Tibial artery (tissue), 4 donors: ENCODE measurements at regions not wholly inside any gene's neighbourhood (a gene's known extent, or its start where the extent isn't known, plus 50 kb on each side); places are given as distances from the start of the nearest gene placed in this dataset.

Experiments
- DNase-seq, 2 donors: peaks; one replicate each; pipeline ENCODE4 v3.0.0-alpha.2; 2019
- H3K27ac ChIP-seq, 2 donors: fragments of 200-600 bp; sonication (generic) in 1 of 2; 1 replicate in 1 of 2; 2 replicates in 1 of 2; pipeline ENCODE4 v1.5.1; 2018 to 2019; ENCODE audit warnings: mild to moderate bottlenecking in 1 of 2
- H3K27me3 ChIP-seq, 2 donors: fragments of 200-600 bp; sonication (generic) in 1 of 2; one replicate each; pipeline versions ENCODE4 v1.5.1 to v1.6.0; 2016 to 2019
- H3K36me3 ChIP-seq, 3 donors: fragments of 200-600 bp; sonication (generic) in 2 of 3; one replicate each; pipeline ENCODE4 v1.5.1; 2016 to 2019; ENCODE audit warnings: mild to moderate bottlenecking in 2 of 3
- H3K4me1 ChIP-seq, 4 donors: fragments of 200-600 bp; sonication (generic) in 2 of 4; 1 replicate in 3 of 4; 2 replicates in 1 of 4; pipeline ENCODE4 v1.5.1; 2016 to 2019
- H3K4me3 ChIP-seq, 2 donors: fragments of 200-600 bp; sonication (generic) in 1 of 2; 1 replicate in 1 of 2; 2 replicates in 1 of 2; pipeline ENCODE4 v1.5.1; 2018 to 2019; ENCODE audit warnings: mild to moderate bottlenecking in 2 of 2
- H3K9me3 ChIP-seq, 3 donors: fragments of 200-600 bp; sonication (generic) in 1 of 3; one replicate each; pipeline ENCODE4 v1.5.1; 2016 to 2019
- CTCF ChIP-seq, 2 experiments: fragments of 200-600 bp in 1 of 2; fragments of 450-650 bp in 1 of 2; IDR thresholded peaks; one replicate each; pipeline ENCODE4 v1.5.1; 2017 to 2019; ENCODE audit warnings: antibody characterized with exemption in 2 of 2, mild to moderate bottlenecking in 1 of 2, moderate library complexity in 1 of 2
- intact Hi-C: fragments of 100-400 bp; cut with DNase I; formaldehyde crosslinking; loops from one replicate; pipeline ENCODE4 v1.15.0; 2023; ENCODE audit warnings: low total_unique reads

- Histone ChIP-seq H3K4me3 (no peak overlapping the region), H3K36me3 (no peaks in the 10 kb centered on the region), H3K27me3 (no peaks in the 10 kb centered on the region), H3K4me1 (no peaks in the 10 kb centered on the region), H3K9me3 (no peaks in the 10 kb centered on the region), H3K27ac (no peak overlapping the region)
- TF ChIP-seq CTCF (IDR thresholded peaks at IDR 0.05) = no peak
- intact Hi-C loops = no loop called here
- no peak for DNase-seq
These were observed 999.7 kb downstream of the TBC1D22A start for GRCh38 chr22:47762141-47762540.

- Histone ChIP-seq H3K27ac (no peak overlapping the region), H3K36me3 (no peaks in the 10 kb centered on the region), H3K4me1 (no peaks in the 10 kb centered on the region), H3K4me3 (no peak overlapping the region), H3K27me3 (no peaks in the 10 kb centered on the region), H3K9me3 (no peaks in the 10 kb centered on the region)
- no peak for DNase-seq
- intact Hi-C loops = no loop called here
- TF ChIP-seq CTCF (IDR thresholded peaks at IDR 0.05) = no peak
These were observed 997.5 kb downstream of the TBC1D22A start for GRCh38 chr22:47759909-47760308.

GRCh38 chr22:47757741-47758140, 995.3 kb downstream of the TBC1D22A start:
- Histone ChIP-seq H3K27ac (no peak overlapping the region), H3K4me1 (no peaks in the 10 kb centered on the region), H3K36me3 (no peaks in the 10 kb centered on the region), H3K27me3 (no peaks in the 10 kb centered on the region), H3K4me3 (no peak overlapping the region), H3K9me3 (no peaks in the 10 kb centered on the region)
- intact Hi-C loops = no loop called here
- DNase-seq = no peak
- no peak for TF ChIP-seq CTCF (IDR thresholded peaks at IDR 0.05)

- H3K27me3 ChIP-seq = no peaks in the 10 kb centered on the region
- H3K9me3 ChIP-seq = no peaks in the 10 kb centered on the region
These were observed 987.6 kb downstream of the TBC1D22A start for GRCh38 chr22:47750086-47750485.

DNA sequence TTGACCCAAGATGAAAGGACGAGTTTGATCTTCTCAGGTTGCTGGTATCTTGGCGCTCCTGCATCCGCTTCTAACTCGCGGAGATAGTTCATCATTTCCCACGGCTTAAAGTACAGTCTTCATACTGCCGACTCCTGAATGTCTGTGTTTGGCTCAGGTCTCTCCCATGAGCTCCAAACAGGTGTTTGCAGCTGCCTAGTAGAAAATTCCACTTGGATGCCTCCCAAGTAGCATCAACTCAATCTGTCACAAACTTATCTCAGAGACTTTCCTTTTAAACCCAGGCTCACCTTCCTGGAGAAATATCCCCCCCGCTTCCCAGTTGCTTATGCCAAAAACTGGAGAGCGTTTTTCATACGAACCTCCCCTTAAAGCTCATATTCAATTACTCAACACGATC, 986.5 kb downstream of the TBC1D22A start:
- intact Hi-C loops = no loop called here
- Histone ChIP-seq H3K9me3 (no peaks in the 10 kb centered on the region), H3K4me1 (no peaks in the 10 kb centered on the region), H3K36me3 (no peaks in the 10 kb centered on the region), H3K4me3 (no peak overlapping the region), H3K27me3 (no peaks in the 10 kb centered on the region), H3K27ac (no peak overlapping the region)
- DNase-seq = no peak
- TF ChIP-seq CTCF (IDR thresholded peaks at IDR 0.05) = no peak

More at GRCh38 chr22:47750086-47750485, 987.6 kb downstream of the TBC1D22A start:
- Histone ChIP-seq H3K36me3 (no peaks in the 10 kb centered on the region), H3K27ac (no peak overlapping the region), H3K4me3 (no peak overlapping the region), H3K4me1 (no peaks in the 10 kb centered on the region)
- no peak for TF ChIP-seq CTCF (IDR thresholded peaks at IDR 0.05)
- no peak for DNase-seq
- intact Hi-C loops = no loop called here

GRCh38 chr22:47748271-47748670, 985.8 kb downstream of the TBC1D22A start:
- no peak for TF ChIP-seq CTCF (IDR thresholded peaks at IDR 0.05)
- Histone ChIP-seq H3K4me3 (no peak overlapping the region), H3K27me3 (no peaks in the 10 kb centered on the region), H3K27ac (no peak overlapping the region), H3K4me1 (no peaks in the 10 kb centered on the region), H3K36me3 (no peaks in the 10 kb centered on the region), H3K9me3 (no peaks in the 10 kb centered on the region)
- intact Hi-C loops = no loop called here
- no peak for DNase-seq
